Osteoblast (primary cell): ENCODE measurements at regions not wholly inside any gene's neighbourhood (a gene's known extent, or its start where the extent isn't known, plus 50 kb on each side); places are given as distances from the start of the nearest gene placed in this dataset.

ENCODE experiments used
- DNase-seq: peaks from one replicate; pipeline ENCODE4 v3.0.0; 2011; ENCODE audit warnings: low spot score, mixed read lengths; ENCODE audit not compliant: insufficient read length; ENCODE audit errors: missing footprints
- H2AFZ ChIP-seq: 2 replicates; pipeline ENCODE4 v1.6.0; 2011; ENCODE audit warnings: mild to moderate bottlenecking, low read length
- H3K27ac ChIP-seq: 2 replicates; pipeline ENCODE4 v1.5.1; 2011; ENCODE audit warnings: mild to moderate bottlenecking, low read depth, low read length, moderate library complexity
- H3K27me3 ChIP-seq: 2 replicates; pipeline ENCODE4 v1.6.0; 2012; ENCODE audit warnings: mild to moderate bottlenecking, control low read depth, inconsistent platforms, low read length, moderate library complexity; ENCODE audit not compliant: insufficient read depth
- H3K36me3 ChIP-seq: 2 replicates; pipeline ENCODE4 v1.5.1; 2011; ENCODE audit warnings: mild to moderate bottlenecking, low read length, control low read depth, moderate library complexity; ENCODE audit not compliant: insufficient read depth
- H3K4me1 ChIP-seq: 2 replicates; pipeline ENCODE4 v1.5.1; 2011; ENCODE audit warnings: mild to moderate bottlenecking, low read length, control low read depth, moderate library complexity; ENCODE audit not compliant: insufficient read depth
- H3K4me2 ChIP-seq: 2 replicates; pipeline ENCODE4 v1.6.0; 2011; ENCODE audit warnings: mild to moderate bottlenecking, low read length; ENCODE audit not compliant: insufficient read depth
- H3K4me3 ChIP-seq: fragments of 200-600 bp; sonication (generic); 3 replicates; pipeline ENCODE4 v1.5.1; 2012; ENCODE audit warnings: mild to moderate bottlenecking, low read length, inconsistent platforms; ENCODE audit not compliant: insufficient read depth
- H3K79me2 ChIP-seq: 2 replicates; pipeline ENCODE4 v1.6.0; 2012; ENCODE audit warnings: mild to moderate bottlenecking, low read length, control low read depth, inconsistent platforms; ENCODE audit not compliant: insufficient read depth
- H3K9me3 ChIP-seq: 2 replicates; pipeline ENCODE4 v1.5.1; 2011; ENCODE audit warnings: low read depth, low read length, control low read depth
- H4K20me1 ChIP-seq: 2 replicates; pipeline ENCODE4 v1.6.0; 2012; ENCODE audit warnings: mild to moderate bottlenecking, low read length, control low read depth; ENCODE audit not compliant: insufficient read depth
- TF ChIP-seq, protein P1 (sequence below): IDR thresholded peaks from 2 replicates; pipeline ENCODE4 v1.5.1; 2011; ENCODE audit warnings: mild to moderate bottlenecking, low read depth, low read length, moderate library complexity; ENCODE audit errors: extremely low read depth

GRCh38 chr3:19735111-19735510, 198.9 kb downstream of the EFHB start:
- H3K79me2 ChIP-seq, result no peaks in the 10 kb centered on the region
- no peak overlapping the region for H3K27ac ChIP-seq
- H3K36me3 ChIP-seq, result no peaks in the 10 kb centered on the region
- H3K9me3 ChIP-seq, result no peaks in the 10 kb centered on the region
- no peak for DNase-seq
- H2AFZ ChIP-seq, result no peak overlapping the region
- H3K4me2 ChIP-seq, result no peak overlapping the region
- no peaks in the 10 kb centered on the region for H3K4me1 ChIP-seq
- TF ChIP-seq, protein P1, sequence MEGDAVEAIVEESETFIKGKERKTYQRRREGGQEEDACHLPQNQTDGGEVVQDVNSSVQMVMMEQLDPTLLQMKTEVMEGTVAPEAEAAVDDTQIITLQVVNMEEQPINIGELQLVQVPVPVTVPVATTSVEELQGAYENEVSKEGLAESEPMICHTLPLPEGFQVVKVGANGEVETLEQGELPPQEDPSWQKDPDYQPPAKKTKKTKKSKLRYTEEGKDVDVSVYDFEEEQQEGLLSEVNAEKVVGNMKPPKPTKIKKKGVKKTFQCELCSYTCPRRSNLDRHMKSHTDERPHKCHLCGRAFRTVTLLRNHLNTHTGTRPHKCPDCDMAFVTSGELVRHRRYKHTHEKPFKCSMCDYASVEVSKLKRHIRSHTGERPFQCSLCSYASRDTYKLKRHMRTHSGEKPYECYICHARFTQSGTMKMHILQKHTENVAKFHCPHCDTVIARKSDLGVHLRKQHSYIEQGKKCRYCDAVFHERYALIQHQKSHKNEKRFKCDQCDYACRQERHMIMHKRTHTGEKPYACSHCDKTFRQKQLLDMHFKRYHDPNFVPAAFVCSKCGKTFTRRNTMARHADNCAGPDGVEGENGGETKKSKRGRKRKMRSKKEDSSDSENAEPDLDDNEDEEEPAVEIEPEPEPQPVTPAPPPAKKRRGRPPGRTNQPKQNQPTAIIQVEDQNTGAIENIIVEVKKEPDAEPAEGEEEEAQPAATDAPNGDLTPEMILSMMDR, result no peak
- H3K27me3 ChIP-seq, result no peaks in the 10 kb centered on the region
- H3K4me3 ChIP-seq, result no peak overlapping the region
- no peaks in the 10 kb centered on the region for H4K20me1 ChIP-seq

DNA sequence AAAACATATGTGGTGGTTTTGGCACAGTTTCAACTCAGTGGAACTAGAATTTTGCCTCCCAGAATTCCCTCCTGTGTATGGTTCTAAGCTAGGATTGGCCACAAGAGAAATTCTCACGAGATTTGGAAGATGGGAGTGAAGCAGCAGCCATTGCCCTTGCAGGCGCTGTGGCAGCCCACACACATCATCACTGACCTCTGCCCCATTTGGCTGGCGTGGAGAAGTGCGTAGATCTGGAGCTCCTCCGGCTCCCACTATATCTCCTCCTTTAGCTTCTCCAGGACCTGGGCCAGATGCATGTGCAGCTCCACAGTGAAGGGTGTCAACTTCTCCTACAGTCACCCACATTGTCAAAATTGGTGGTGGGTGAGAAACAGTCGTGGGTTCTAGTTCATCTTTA, 199.6 kb downstream of the EFHB start:
- H3K9me3 ChIP-seq, result no peaks in the 10 kb centered on the region
- H3K79me2 ChIP-seq, result no peaks in the 10 kb centered on the region
- no peaks in the 10 kb centered on the region for H4K20me1 ChIP-seq
- H3K4me3 ChIP-seq, result no peak overlapping the region
- no peaks in the 10 kb centered on the region for H3K4me1 ChIP-seq
- TF ChIP-seq, protein P1, result no peak
- no peak overlapping the region for H2AFZ ChIP-seq
- DNase-seq, result no peak
- H3K36me3 ChIP-seq, result no peaks in the 10 kb centered on the region
- no peaks in the 10 kb centered on the region for H3K27me3 ChIP-seq
- H3K4me2 ChIP-seq, result no peak overlapping the region
- no peak overlapping the region for H3K27ac ChIP-seq

GRCh38 chr3:19725000-19725399, 209.0 kb downstream of the EFHB start:
- H3K4me3 ChIP-seq, result no peak overlapping the region

GRCh38 chr3:19717736-19718135, 216.3 kb downstream of the EFHB start:
- H3K27me3 ChIP-seq, result no peaks in the 10 kb centered on the region
- TF ChIP-seq, protein P1, result no peak
- no peaks in the 10 kb centered on the region for H3K79me2 ChIP-seq
- H4K20me1 ChIP-seq, result no peaks in the 10 kb centered on the region
- no peak overlapping the region for H3K4me3 ChIP-seq
- no peak overlapping the region for H3K4me2 ChIP-seq
- no peak overlapping the region for H3K27ac ChIP-seq
- H3K9me3 ChIP-seq, result peaks cover 2% of the 10 kb centered on the region
- DNase-seq, result no peak
- no peaks in the 10 kb centered on the region for H3K4me1 ChIP-seq
- H3K36me3 ChIP-seq, result no peaks in the 10 kb centered on the region
- H2AFZ ChIP-seq, result no peak overlapping the region

More at GRCh38 chr3:19725000-19725399, 209.0 kb downstream of the EFHB start:
- no peak overlapping the region for H3K27ac ChIP-seq
- H3K4me2 ChIP-seq, result no peak overlapping the region
- H3K9me3 ChIP-seq, result peaks cover 5% of the 10 kb centered on the region
- no peaks in the 10 kb centered on the region for H3K27me3 ChIP-seq
- no peaks in the 10 kb centered on the region for H3K36me3 ChIP-seq
- no peaks in the 10 kb centered on the region for H3K79me2 ChIP-seq
- TF ChIP-seq, protein P1, result no peak
- H2AFZ ChIP-seq, result no peak overlapping the region
- no peak for DNase-seq
- H4K20me1 ChIP-seq, result no peaks in the 10 kb centered on the region
- H3K4me1 ChIP-seq, result no peaks in the 10 kb centered on the region
